CD8-positive, alpha-beta memory T cell (primary cell): ENCODE measurements at regions not wholly inside any gene's neighbourhood (a gene's known extent, or its start where the extent isn't known, plus 50 kb on each side); places are given as distances from the start of the nearest gene placed in this dataset.
"Not testable (repeated sequence)": the region's sequence is repeated elsewhere in the genome, so short reads cannot be mapped to it uniquely, and the experiment has no call there.

Source experiments
- CTCF ChIA-PET: fragments of 350-600 bp; sonication (Branson Sonifier 250); formaldehyde crosslinking; loops from one replicate; lab custom pipeline; 2021; ENCODE audit warnings: antibody characterized with exemption; lab: Charles Lee
- POLR2A ChIA-PET: fragments of 350-600 bp; sonication (Branson Sonifier 250); formaldehyde crosslinking; loops from one replicate; lab custom pipeline; 2021; ENCODE audit warnings: antibody characterized with exemption; lab: Charles Lee
- DNase-seq, 5 donors: peaks; one replicate each; pipeline versions ENCODE4 v3.0.0 to v3.0.0-alpha.2; 2020 to 2022; ENCODE audit warnings: mixed read lengths in 1 of 5
- H3K27ac ChIP-seq: one replicate; pipeline ENCODE4 v1.7.0; 2013; ENCODE audit warnings: low read depth, mild to moderate bottlenecking, low read length, moderate library complexity
- H3K27me3 ChIP-seq: 2 replicates; pipeline ENCODE4 v1.7.0; 2013; ENCODE audit warnings: low read length, mild to moderate bottlenecking; ENCODE audit not compliant: insufficient read depth, poor library complexity, severe bottlenecking
- H3K36me3 ChIP-seq: 2 replicates; pipeline ENCODE4 v1.7.0; 2013; ENCODE audit warnings: mild to moderate bottlenecking, low read length, moderate library complexity; ENCODE audit not compliant: insufficient read depth
- H3K4me1 ChIP-seq: 2 replicates; pipeline ENCODE4 v1.7.0; 2013; ENCODE audit warnings: mild to moderate bottlenecking, low read length, moderate library complexity; ENCODE audit not compliant: insufficient read depth
- H3K4me3 ChIP-seq: 2 replicates; pipeline ENCODE4 v1.7.0; 2013; ENCODE audit warnings: mild to moderate bottlenecking, low read length
- H3K9me3 ChIP-seq: 2 replicates; pipeline ENCODE4 v1.7.0; 2013; ENCODE audit warnings: mild to moderate bottlenecking, low read length
- H3K27ac Mint-ChIP-seq, 8 donors: one replicate each; pipeline ENCODE4 v1.8.0; 2020 to 2021; ENCODE audit warnings: mixed read lengths in 8 of 8, mild to moderate bottlenecking in 6 of 8, inconsistent platforms in 3 of 8, moderate library complexity in 3 of 8
- H3K27me3 Mint-ChIP-seq, 2 donors: one replicate each; pipeline ENCODE4 v1.8.0; 2020 to 2021; ENCODE audit warnings: mixed read lengths in 2 of 2, mild to moderate bottlenecking in 1 of 2, moderate library complexity in 1 of 2
- H3K36me3 Mint-ChIP-seq, 3 donors: one replicate each; pipeline ENCODE4 v1.8.0; 2020 to 2021; ENCODE audit warnings: mixed read lengths in 3 of 3, inconsistent platforms in 1 of 3, mild to moderate bottlenecking in 1 of 3
- H3K4me1 Mint-ChIP-seq, 3 donors: one replicate each; pipeline ENCODE4 v1.8.0; 2020 to 2021; ENCODE audit warnings: mixed read lengths in 3 of 3, inconsistent platforms in 1 of 3, mild to moderate bottlenecking in 1 of 3
- H3K4me3 Mint-ChIP-seq, 7 donors: one replicate each; pipeline ENCODE4 v1.8.0; 2020 to 2021; ENCODE audit warnings: mixed read lengths in 7 of 7, mild to moderate bottlenecking in 6 of 7, moderate library complexity in 4 of 7, inconsistent platforms in 2 of 7
- H3K9me3 Mint-ChIP-seq, 5 donors: one replicate each; pipeline ENCODE4 v1.8.0; 2020 to 2022; ENCODE audit warnings: mixed read lengths in 5 of 5, mild to moderate bottlenecking in 3 of 5, moderate library complexity in 2 of 5, inconsistent platforms in 1 of 5

DNA sequence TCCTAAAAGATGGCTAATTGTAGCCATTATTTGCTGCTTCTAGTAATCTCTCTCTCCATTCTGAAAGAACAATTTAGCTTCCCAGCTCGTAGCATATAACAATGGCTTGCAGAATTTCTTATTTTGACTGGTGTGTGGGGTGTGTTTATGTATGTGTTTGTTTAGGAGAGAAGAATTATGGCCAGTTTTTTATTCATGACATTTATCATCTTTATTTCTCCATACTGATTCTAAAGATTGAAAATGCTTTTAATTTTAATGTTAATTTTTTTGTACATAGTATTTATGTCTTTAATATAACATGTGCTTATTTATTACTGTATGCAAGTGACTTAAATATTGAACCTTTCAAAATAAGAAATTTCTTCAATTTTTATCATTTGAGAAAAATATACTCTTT, 115.8 kb upstream of the TMTC4 start:
- CTCF ChIA-PET, result no interaction called here

DNA sequence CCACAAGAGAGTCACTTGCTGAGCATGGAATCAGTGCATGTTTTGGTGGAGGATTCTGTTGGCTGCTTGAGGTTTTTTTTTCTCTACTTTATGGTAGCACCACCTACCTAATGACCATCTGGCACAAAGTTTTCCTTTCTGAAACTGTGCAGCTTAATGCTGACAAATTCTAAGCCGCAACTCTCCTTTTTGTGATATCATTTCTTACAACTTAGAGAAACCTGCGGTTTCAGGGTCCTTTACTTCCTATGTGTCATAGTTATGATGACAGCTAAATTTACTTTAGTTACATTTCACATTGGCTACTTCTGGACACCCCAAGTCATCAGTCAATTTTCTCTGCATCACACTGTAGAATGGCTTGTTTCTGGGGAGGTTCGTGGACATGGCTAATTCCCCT, 115.4 kb upstream of the TMTC4 start:
- peaks cover 23 to 64% of the 10 kb centered on the region in 2 donors for H3K27me3 Mint-ChIP-seq
- H3K36me3 Mint-ChIP-seq, result no peaks in the 10 kb centered on the region
- Histone ChIP-seq H3K36me3 (no peaks in the 10 kb centered on the region), H3K4me1 (no peaks in the 10 kb centered on the region), H3K4me3 (no peak overlapping the region), H3K27ac (no peak overlapping the region), H3K27me3 (no peaks in the 10 kb centered on the region), H3K9me3 (no peaks in the 10 kb centered on the region)
- ChIA-PET CTCF (no interaction called here), POLR2A (no interaction called here)
- H3K27ac Mint-ChIP-seq, result no peak overlapping the region
- no peak for DNase-seq
- H3K4me1 Mint-ChIP-seq, result no peaks in the 10 kb centered on the region
- H3K4me3 Mint-ChIP-seq, result no peak overlapping the region
- peaks cover 7 to 25% (median 17%) of the 10 kb centered on the region in 5 donors for H3K9me3 Mint-ChIP-seq

More for the DNA sequence above, 115.8 kb upstream of the TMTC4 start:
- Mint-ChIP-seq H3K4me3 (no peak overlapping the region), H3K4me1 (no peaks in the 10 kb centered on the region), H3K27me3 (peaks cover 24 to 60% of the 10 kb centered on the region in 2 donors), H3K9me3 (peaks cover 7 to 25% (median 17%) of the 10 kb centered on the region in 5 donors), H3K27ac (no peak overlapping the region), H3K36me3 (no peaks in the 10 kb centered on the region)
- DNase-seq, result no peak
- Histone ChIP-seq H3K4me1 (no peaks in the 10 kb centered on the region), H3K36me3 (no peaks in the 10 kb centered on the region), H3K9me3 (no peaks in the 10 kb centered on the region), H3K4me3 (no peak overlapping the region), H3K27me3 (no peaks in the 10 kb centered on the region), H3K27ac (no peak overlapping the region)
- POLR2A ChIA-PET, result no interaction called here

DNA sequence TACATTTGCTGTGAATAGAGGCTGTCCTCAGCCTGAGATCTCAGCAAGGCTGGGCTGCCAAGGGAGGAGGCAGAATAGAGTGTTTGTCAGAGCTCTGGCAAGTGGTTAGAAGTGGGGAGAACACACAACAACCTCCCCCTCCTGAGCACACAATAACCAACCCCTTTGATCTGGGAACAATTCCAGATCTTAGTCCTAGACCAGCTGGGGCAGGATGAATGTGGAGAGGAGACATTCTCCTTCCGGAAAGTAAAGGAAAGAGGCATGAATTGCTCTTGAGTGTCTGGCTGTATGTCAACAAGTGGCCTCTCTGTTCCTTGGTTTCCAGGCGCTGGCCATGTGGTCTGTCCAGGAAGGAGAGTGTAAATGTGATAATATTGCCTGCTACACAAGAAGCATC, 114.9 kb upstream of the TMTC4 start:
- no peaks in the 10 kb centered on the region for H3K4me1 Mint-ChIP-seq
- POLR2A ChIA-PET, result no interaction called here

GRCh38 chr13:100789025-100789424, 114.4 kb upstream of the TMTC4 start:
- ChIA-PET CTCF (no interaction called here), POLR2A (no interaction called here)
- H3K9me3 ChIP-seq, result no peaks in the 10 kb centered on the region
- peaks cover 7 to 23% (median 17%) of the 10 kb centered on the region in 5 donors for H3K9me3 Mint-ChIP-seq
- no peaks in the 10 kb centered on the region for H3K4me1 ChIP-seq
- no peak overlapping the region for H3K4me3 Mint-ChIP-seq
- no peak for DNase-seq
- no peaks in the 10 kb centered on the region for H3K27me3 ChIP-seq
- H3K36me3 ChIP-seq, result no peaks in the 10 kb centered on the region
- no peaks in the 10 kb centered on the region for H3K4me1 Mint-ChIP-seq
- no peak overlapping the region for H3K27ac Mint-ChIP-seq
- peaks cover 23 to 67% of the 10 kb centered on the region in 2 donors for H3K27me3 Mint-ChIP-seq
- H3K4me3 ChIP-seq, result no peak overlapping the region
- H3K27ac ChIP-seq, result no peak overlapping the region
- no peaks in the 10 kb centered on the region for H3K36me3 Mint-ChIP-seq

More for the DNA sequence above, 114.9 kb upstream of the TMTC4 start:
- no peaks in the 10 kb centered on the region for H3K27me3 ChIP-seq
- CTCF ChIA-PET, result no interaction called here
- Mint-ChIP-seq H3K36me3 (no peaks in the 10 kb centered on the region), H3K4me3 (no peak overlapping the region), H3K27ac (no peak overlapping the region), H3K27me3 (peaks cover 23 to 64% of the 10 kb centered on the region in 2 donors), H3K9me3 (peaks cover 7 to 23% (median 17%) of the 10 kb centered on the region in 5 donors)
- H3K36me3 ChIP-seq, result no peaks in the 10 kb centered on the region
- H3K27ac ChIP-seq, result no peak overlapping the region
- DNase-seq, result no peak
- no peaks in the 10 kb centered on the region for H3K4me1 ChIP-seq
- H3K4me3 ChIP-seq, result no peak overlapping the region
- no peaks in the 10 kb centered on the region for H3K9me3 ChIP-seq

- no peaks in the 10 kb centered on the region for H3K36me3 Mint-ChIP-seq
- peaks cover 7 to 22% (median 14%) of the 10 kb centered on the region in 5 donors for H3K9me3 Mint-ChIP-seq
These were observed 113.9 kb upstream of the TMTC4 start for GRCh38 chr13:100788540-100788939.

DNA sequence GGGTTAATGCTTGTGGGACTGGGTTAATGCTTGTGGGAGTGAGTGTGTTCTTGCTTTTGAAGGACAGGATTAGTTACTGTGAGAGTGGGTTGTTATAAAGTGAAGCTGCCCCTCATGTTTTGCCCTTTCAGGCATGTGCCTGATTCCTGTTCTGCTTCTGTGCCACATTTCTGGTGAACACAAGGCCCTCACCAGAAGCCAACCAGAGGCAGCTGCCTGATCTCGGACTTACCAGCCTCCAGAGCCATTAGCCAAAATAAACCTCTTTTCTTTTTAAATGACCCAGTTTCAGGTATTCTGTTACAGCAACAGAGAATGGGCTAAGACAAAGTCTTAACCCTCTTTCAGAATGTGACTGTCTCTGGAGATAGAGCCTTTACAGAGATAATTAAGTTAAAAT, 113.3 kb upstream of the TMTC4 start:
- H3K4me1 ChIP-seq, result no peaks in the 10 kb centered on the region
- Mint-ChIP-seq H3K27ac (no peak overlapping the region), H3K9me3 (peaks cover 4 to 16% (median 9%) of the 10 kb centered on the region in 5 donors), H3K36me3 (no peaks in the 10 kb centered on the region), H3K4me1 (no peaks in the 10 kb centered on the region), H3K4me3 (no peak overlapping the region), H3K27me3 (peaks cover 17 to 61% of the 10 kb centered on the region in 2 donors)
- H3K9me3 ChIP-seq, result no peaks in the 10 kb centered on the region
- DNase-seq, result no peak
- ChIA-PET POLR2A (no interaction called here), CTCF (no interaction called here)
- H3K4me3 ChIP-seq, result no peak overlapping the region
- no peaks in the 10 kb centered on the region for H3K27me3 ChIP-seq
- no peaks in the 10 kb centered on the region for H3K36me3 ChIP-seq
- H3K27ac ChIP-seq, result no peak overlapping the region

More at GRCh38 chr13:100788540-100788939, 113.9 kb upstream of the TMTC4 start:
- POLR2A ChIA-PET, result no interaction called here
- H3K27ac Mint-ChIP-seq, result no peak overlapping the region
- CTCF ChIA-PET, result no interaction called here
- Histone ChIP-seq H3K4me1 (no peaks in the 10 kb centered on the region), H3K9me3 (no peaks in the 10 kb centered on the region), H3K4me3 (no peak overlapping the region), H3K27ac (no peak overlapping the region), H3K27me3 (no peaks in the 10 kb centered on the region), H3K36me3 (no peaks in the 10 kb centered on the region)
- peaks cover 23 to 66% of the 10 kb centered on the region in 2 donors for H3K27me3 Mint-ChIP-seq
- no peak overlapping the region for H3K4me3 Mint-ChIP-seq
- H3K4me1 Mint-ChIP-seq, result no peaks in the 10 kb centered on the region
- DNase-seq, result no peak

- H3K4me3 Mint-ChIP-seq, H3K9me3 ChIP-seq, H3K36me3 Mint-ChIP-seq, H3K9me3 Mint-ChIP-seq, H3K27me3 ChIP-seq, H3K4me3 ChIP-seq, H3K27ac Mint-ChIP-seq, H3K4me1 ChIP-seq, DNase-seq, POLR2A ChIA-PET, H3K36me3 ChIP-seq, H3K27me3 Mint-ChIP-seq, H3K27ac ChIP-seq, CTCF ChIA-PET: not testable (repeated sequence)
- H3K4me1 Mint-ChIP-seq, result peaks cover 5 to 13% (median 10%) of the 10 kb centered on the region in 3 donors
These were observed 102.1 kb upstream of the TMTC4 start for GRCh38 chr13:100776686-100777085.

DNA sequence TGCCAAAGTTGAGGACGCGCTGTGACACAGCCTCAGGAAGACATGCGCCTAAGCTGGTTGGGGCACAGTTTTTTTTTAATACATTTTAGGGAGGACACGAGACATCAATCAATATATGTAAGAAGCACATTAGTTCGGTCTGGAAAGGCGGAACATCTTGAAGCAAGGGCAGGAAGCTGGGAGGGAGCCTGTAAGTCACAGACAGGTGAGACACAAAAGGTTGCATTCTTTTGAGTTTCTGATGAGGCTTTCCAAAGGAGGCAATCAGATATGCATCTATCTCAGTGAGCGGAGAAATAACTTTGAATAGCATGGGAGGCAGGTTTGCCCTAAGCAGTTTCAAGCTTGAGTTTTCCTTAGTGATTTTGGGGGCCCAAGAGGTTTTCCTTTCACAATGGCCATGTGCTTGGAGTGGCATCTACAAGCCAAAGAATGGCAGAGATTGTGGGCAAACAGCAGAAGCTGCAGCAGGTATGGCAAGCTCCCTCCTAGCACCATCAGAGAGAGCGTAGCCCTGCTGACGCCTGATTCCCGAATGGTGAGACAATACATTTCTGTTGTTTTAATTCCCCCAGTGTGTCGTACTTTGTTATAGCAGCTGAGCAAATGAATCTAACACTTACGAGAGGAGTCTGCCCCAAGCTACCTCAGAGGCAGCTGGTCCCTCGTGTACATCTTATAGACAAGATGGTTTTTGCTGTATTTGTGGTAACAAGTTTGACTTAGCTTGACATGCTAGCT, 99.5 kb upstream of the TMTC4 start:
- peaks cover 0 to 4% of the 10 kb centered on the region in 2 donors for H3K27me3 Mint-ChIP-seq
- no peak for DNase-seq
- POLR2A ChIA-PET, result no interaction called here
- H3K4me1 Mint-ChIP-seq, result peaks cover 5 to 13% (median 10%) of the 10 kb centered on the region in 3 donors
- no peaks in the 10 kb centered on the region for H3K9me3 ChIP-seq
- H3K36me3 ChIP-seq, result no peaks in the 10 kb centered on the region
- H3K9me3 Mint-ChIP-seq, result peaks cover 0 to 7% (median 3%) of the 10 kb centered on the region in 5 donors
- H3K27ac ChIP-seq, result no peak overlapping the region
- H3K36me3 Mint-ChIP-seq, result no peaks in the 10 kb centered on the region
- CTCF ChIA-PET, result no interaction called here
- H3K4me3 ChIP-seq, result no peak overlapping the region
- H3K4me1 ChIP-seq, result no peaks in the 10 kb centered on the region
- H3K27me3 ChIP-seq, result no peaks in the 10 kb centered on the region
- no peak overlapping the region for H3K4me3 Mint-ChIP-seq
- no peak overlapping the region for H3K27ac Mint-ChIP-seq
